Neural cell (in vitro differentiated cells): ENCODE measurements at regions not wholly inside any gene's neighbourhood (a gene's known extent, or its start where the extent isn't known, plus 50 kb on each side); places are given as distances from the start of the nearest gene placed in this dataset.

ENCODE experiments used
- CTCF ChIP-seq: fragments of 450-650 bp; IDR thresholded peaks from 2 replicates; pipeline ENCODE4 v1.5.1; 2014; ENCODE audit warnings: antibody characterized with exemption, mild to moderate bottlenecking, moderate library complexity; ENCODE audit not compliant: poor library complexity, severe bottlenecking
- EP300 ChIP-seq: fragments of 450-650 bp; conservative IDR thresholded peaks from 2 replicates; pipeline ENCODE4 v1.6.1; 2014; ENCODE audit warnings: antibody characterized with exemption, mild to moderate bottlenecking, moderate library complexity; ENCODE audit not compliant: poor library complexity, severe bottlenecking
- EZH2 ChIP-seq: fragments of 200-600, 300-800 bp; shearing (Covaris generic), sonication (generic); IDR thresholded peaks from 2 replicates; pipeline ENCODE4 v1.6.1; 2014; ENCODE audit warnings: antibody characterized with exemption, low read length, borderline replicate concordance, mild to moderate bottlenecking; ENCODE audit not compliant: insufficient read depth, poor library complexity, severe bottlenecking
- MXI1 ChIP-seq: fragments of 450-650 bp; conservative IDR thresholded peaks from 2 replicates; pipeline ENCODE4 v1.6.1; 2014; ENCODE audit warnings: antibody characterized with exemption, mild to moderate bottlenecking; ENCODE audit not compliant: poor library complexity, severe bottlenecking
- POLR2AphosphoS5 ChIP-seq: IDR thresholded peaks from 2 replicates; pipeline ENCODE4 v1.6.1; 2012
- REST ChIP-seq: IDR thresholded peaks from 2 replicates; pipeline ENCODE4 v1.6.1; 2012; ENCODE audit warnings: borderline replicate concordance
- SMC3 ChIP-seq: fragments of 450-650 bp; conservative IDR thresholded peaks from 2 replicates; pipeline ENCODE4 v1.6.1; 2014; ENCODE audit warnings: antibody characterized with exemption, mild to moderate bottlenecking, moderate library complexity; ENCODE audit not compliant: poor library complexity

- TF ChIP-seq CTCF (no peak), EZH2 (no peak), EP300 (no peak), POLR2AphosphoS5 (no peak), SMC3 (no peak), MXI1 (no peak), REST (no peak)
Observed at GRCh38 chr10:81502677-81503359, 372.2 kb upstream of the NRG3 start.
